Activated CD8-positive, alpha-beta memory T cell treated with anti-CD3 and anti-CD28 coated beads, Interleukin-2, amount 50 U/mL, for 48 hours (primary cell): ENCODE measurements at regions not wholly inside any gene's neighbourhood (a gene's known extent, or its start where the extent isn't known, plus 50 kb on each side); places are given as distances from the start of the nearest gene placed in this dataset.

ENCODE experiments used
- DNase-seq: peaks from one replicate; pipeline ENCODE4 v3.0.0-alpha.2; 2020

DNA sequence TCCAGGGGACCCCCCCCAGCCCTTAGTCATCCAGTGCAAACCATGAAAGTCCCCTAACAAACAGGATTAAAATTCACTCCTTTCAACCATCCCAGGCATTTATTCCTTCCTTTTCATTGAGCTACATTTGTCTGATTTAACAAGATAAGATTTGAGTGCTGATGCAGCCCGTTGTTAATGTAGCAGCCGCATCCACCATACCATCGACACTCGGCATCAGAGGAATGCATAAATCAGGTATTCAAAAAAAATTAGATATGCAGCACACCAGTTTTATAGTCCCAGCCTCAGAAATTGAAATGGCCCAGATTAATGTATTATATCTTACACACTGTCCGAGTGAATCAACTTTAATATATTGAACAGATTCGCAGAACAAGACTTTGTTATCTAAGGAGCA is 676.5 kb upstream of the FANCL start:
- DNase-seq: no peak

DNA sequence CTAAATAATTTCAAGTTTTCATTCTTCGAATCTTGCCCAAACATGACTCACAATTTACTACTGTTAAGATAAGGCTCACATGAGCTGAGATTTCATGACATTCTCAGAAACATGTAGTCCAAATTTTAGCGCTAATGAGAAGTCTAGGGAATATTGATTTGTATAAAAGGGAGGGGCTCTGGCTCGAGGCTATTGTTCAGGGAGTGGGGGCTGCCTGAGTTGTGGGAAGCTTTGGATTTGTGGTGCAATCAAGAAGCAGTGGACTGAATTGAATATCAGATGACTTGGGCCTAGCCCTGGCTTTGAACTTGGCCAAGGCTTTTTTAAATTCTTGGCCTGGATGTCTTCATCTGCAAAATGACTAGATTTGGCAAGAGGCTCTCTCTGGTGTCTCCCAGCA is 674.9 kb upstream of the FANCL start:
- DNase-seq: no peak

DNA sequence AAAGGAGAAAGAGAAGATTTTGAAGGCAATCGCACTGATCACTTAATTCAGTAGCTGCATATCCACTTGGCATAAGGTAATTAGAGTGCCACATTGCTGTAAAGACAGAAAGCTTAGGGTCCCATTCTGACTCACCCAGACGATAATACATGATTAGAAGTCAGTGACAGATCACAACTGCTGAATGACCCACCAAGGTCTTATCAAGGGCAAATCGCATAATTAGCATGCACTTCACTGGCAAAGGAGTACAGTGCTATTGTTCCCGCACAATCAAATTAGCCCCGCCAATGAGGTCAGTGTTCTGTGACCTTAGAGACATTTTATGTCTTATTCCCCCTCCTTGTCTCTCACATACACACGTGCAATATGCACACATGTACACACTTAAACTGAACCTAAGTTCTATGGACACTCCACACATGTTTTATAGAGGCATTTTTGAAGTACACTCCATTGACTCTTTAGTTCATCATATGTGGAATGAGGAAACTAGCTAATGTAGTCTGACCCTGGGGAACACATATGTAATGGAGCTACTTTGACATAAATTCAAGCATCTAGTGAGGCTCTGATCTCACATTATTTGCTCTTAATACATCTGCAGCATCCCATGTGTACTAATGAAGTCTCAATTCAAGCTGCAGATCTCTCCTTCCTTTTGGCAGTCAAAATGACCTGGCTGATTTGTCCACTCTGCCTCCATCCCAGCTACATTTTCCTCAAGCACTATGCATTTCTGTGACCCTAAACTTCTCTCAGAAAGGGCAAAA is 673.8 kb upstream of the FANCL start:
- DNase-seq: no peak

DNA sequence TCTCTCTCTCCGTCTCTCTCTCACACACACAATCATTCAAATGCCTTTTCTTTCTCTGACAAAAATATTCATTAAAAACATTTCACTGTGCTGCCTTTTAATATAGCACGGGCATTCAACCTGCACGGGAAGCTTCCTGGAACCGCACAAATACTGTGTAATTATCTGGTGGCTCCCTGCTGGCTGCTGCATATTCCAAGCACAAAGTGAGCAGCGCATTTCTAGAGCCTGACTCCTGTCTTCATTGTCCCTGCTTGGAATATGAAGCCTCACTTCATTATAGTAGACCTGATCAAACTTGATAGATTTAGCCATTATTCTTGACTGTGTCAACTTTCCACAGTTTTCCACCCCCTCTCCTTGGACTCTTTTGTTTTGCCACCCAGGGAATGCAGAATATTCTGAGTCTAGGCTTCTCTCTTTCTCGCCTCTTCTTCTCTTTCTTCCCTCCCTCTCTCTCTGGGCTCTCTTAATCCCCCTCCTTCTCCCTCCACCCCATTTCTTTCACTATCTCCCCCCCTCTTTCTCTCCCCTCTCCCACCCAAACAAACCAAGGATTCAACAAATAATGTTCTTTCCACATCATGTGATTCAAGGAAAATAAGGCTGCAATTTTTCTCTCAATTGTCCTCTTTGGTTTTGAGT is 672.1 kb upstream of the FANCL start:
- DNase-seq: no peak

DNA sequence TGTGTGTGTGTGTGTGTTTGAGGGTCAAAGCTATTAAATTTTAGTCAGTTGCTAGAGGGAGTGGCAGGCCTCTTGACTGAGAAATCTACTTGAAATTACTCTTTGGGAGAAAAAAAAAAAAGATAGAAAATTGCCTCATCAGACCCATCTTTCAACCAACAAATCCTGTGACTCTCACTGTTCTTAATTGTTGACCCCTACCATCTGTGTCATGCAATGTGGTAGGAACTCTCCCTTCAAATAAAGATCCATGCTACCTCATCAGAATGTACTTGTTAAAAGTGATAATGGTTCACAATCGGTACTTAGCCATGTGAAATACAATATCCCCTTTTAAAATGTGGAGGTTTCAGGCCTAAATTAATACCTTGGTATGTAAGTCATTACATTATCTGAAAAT is 670.8 kb upstream of the FANCL start:
- no peak for DNase-seq

DNA sequence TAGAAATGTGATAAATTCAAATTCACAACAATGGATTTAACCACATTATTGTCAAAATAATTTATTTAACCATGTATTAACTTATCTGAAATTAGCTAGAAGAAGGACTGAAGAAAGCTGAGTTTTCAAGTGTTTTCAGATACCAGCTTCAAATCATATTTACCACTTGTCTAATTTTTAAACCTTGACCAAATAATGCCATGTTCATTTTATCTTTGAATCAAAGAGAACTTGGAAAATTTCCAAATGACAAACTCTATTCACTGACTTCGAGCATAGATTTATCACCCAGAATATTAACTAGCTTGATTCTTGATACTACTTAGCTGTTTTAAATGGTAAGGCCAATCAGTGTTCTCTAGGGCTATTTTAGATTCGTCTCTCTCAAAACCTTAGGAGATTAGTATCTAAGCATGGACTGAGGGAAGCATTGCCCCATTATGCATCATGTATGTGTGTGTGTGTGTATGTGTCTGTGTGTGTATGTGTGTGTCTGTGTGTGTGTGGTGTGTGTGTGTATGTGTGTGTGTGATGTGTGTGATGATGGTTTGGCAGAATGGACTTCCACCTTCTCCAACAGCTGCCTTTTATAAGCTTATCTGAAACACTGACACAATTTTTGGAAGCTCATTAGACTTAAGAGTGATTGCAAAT is 667.5 kb upstream of the FANCL start:
- DNase-seq: no peak

DNA sequence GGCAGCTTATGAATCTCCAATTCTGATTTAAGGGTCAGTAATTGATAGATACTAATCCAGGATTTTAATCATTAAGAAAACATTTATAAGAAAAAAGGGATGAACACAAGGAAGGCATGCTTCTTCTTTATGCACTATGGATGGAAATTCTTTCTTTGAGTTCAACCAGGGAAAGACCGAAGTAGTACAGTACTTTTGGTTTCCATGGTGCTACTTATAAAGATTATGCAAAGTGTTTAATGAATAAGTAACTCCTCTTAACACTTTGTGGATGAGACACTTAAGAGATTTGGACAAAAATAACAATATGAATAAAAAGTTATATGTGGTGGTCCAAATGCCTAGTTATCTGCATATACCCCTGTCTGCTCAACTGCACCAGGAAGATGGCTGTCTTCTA is 666.5 kb upstream of the FANCL start:
- DNase-seq: no peak

DNA sequence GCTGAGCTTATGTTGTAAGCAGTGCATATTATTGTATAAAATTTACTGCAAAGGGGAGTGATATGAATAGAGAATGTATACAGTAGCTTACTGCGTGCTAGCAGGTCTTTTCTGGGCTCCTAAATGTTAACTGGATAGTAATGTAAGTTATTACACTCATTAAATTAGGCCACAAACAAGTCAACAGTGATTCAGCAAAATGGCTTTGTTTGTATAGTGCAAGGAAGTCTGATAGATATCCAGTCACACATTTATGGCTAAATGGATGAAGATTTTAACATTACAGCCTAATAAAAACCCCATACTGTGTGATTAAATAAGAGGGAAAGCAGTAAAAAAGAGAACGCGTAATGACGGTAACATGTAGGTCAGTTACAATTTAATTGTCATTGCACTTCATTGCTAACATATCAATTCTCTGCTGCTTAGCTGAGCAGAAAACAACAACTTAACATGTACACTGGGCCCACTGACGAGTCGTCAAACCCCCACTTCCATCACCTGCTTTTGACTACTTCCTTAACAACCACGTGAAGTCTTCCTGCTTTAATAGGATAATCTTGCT is 665.0 kb upstream of the FANCL start:
- no peak for DNase-seq

DNA sequence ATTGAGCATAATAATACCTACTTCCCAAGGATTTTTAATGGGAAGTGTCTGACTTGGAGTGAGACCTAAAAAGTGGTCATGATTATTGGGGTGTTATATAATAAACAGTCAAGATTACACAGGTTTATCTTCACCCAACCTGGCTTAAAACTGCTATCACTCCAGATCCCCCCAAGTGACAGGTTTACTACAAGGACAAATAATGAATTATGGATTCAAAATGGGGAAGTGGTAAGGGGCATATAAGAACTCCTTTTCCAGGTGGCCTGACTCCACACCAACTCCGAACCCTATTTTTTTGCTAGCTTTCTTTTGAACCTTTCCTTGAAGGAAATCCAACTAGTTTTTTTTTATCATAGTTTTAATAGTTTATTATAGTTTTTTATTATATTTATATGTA is 663.0 kb upstream of the FANCL start:
- no peak for DNase-seq

DNA sequence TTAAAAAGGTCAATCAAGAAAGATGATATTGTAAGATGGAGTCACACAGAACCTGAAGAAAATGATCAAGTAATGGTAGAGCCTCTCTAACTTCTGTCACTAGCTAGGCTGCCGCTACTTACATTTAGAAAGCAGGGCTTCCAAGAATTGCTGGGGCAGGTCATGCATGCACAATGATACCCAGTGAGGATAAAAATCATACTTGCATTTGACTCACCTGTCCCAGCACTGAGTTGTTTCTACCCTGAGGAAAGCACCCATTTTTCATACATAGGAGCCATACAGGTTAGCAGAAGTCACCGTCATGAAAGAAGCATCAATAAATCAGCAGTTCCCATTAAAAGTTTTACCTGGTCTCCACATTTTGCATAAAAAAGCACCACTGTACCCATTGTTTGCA is 662.3 kb upstream of the FANCL start:
- no peak for DNase-seq

DNA sequence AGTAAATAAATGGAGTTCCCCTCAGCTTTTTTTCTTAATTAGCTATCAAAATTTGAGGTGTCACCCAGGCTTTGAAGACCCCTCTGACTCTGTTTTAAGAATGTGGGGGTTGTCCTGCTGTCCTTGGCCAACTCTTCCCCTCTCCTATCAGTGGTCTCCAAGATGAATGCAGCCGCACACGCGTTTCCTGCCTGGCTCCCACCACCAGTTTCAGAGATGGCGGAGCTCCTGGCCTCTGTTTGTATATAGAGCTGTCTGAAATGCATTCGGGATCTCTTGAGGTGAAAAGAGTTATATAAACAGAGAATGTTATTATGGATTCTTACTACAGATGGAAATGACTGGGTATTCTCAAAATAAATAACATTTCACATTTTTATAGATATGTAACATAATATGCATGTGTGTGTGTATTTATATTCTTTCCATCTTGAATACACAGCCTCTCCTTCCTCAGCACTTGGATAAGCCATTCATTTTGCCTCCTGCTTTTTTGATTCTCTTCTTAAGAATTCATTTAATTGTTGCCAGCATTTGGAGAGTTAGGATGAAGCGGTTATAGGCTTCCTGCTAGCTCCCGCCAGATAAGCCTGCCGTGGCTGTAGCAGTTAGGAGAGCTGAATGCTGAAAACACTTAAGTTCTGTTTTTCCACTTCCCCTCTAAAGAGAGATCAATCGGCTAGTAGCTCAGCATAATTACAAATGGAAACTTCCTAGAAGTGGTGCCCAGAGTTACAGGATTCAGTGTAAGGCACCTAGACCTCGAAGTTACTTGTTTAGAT is 659.3 kb upstream of the FANCL start:
- DNase-seq: no peak

DNA sequence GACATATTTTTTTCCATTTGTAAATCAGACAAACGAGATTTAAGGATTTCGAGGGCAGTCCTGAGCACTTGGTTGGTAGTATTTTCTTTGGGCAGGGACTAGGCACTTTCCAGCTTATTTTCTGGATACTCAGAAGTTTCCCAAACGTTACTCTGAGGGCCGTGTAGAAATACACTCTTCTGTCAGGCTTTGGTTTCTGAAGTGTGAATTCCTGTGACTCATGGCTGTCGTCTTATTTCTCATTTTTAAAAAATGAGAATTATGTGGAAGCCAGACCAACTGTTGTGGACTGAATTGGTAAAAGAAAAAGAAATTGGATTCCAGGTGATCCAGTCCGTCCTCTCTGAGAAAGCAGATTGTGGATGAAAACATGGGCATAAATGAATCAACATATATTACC is 658.6 kb upstream of the FANCL start:
- DNase-seq: no peak

DNA sequence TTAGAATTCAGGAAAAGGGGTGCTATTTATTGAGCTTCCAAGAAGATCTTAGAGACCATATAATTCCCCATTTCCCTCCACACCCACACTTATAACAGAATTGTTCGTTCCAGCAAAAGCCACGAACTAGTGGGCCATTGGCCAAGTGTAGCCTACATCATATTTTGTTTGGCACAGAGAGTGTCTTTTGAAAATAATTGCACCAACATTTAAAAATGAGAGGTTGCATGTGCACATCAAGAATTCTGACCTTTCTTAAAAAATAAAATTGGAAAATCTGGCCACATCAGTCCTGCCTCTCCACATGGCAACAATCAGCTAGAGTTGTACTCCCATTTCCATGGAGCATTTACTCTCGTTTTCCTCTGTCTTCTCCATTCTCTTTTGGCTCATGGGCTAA is 655.5 kb upstream of the FANCL start:
- DNase-seq: no peak

DNA sequence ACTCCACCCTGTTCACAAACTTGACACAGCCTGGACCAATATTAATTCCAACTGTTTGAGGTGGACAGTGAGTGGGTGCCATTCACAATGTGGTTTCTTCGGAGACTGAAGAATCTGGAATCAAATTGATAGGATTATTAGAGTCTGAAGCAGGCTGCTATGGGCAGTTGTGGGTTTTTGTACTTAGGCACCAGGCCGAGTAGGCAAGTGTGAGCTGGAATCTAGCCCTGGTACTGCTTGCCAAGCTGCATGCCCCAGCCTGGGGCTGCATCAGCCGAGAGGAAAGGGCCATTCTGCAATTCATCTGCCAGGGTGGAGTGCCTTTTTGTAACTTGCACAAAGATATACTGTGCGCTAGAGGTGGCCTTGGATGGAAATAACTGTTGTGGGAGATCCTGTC is 654.7 kb upstream of the FANCL start:
- DNase-seq: no peak

DNA sequence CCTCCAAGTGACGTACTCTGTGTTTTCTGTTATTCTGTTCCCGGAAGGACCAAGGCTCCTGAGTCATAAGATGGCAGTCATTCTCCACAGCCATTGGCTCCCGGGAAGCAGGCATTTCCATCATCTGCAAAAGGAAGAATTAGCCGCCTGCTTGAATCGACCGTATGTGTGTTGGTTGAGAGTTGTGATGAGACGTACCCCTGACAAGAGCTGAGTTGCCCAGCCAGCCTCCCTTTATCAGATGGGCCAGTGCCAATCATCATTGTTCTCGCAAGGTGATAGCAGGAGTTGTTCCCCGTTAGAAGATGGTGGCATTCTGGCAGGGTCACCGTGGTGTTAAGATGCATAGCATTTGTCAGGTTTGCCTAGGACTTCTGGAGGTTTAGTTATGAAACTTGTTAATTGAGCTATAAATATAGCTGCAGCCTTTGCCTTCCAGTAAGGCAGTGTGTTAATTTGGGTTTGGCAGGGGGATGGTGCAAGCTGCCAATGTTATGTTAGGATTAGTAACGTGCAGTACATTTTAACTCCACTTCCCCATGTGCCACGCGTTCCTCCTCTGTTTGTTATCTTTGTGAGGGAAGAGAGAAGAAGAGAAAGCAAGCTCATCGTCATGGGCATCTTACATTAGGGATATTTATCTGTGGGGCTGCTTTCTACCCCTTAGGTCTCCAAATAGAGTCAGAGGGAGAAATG is 652.7 kb upstream of the FANCL start:
- no peak for DNase-seq

DNA sequence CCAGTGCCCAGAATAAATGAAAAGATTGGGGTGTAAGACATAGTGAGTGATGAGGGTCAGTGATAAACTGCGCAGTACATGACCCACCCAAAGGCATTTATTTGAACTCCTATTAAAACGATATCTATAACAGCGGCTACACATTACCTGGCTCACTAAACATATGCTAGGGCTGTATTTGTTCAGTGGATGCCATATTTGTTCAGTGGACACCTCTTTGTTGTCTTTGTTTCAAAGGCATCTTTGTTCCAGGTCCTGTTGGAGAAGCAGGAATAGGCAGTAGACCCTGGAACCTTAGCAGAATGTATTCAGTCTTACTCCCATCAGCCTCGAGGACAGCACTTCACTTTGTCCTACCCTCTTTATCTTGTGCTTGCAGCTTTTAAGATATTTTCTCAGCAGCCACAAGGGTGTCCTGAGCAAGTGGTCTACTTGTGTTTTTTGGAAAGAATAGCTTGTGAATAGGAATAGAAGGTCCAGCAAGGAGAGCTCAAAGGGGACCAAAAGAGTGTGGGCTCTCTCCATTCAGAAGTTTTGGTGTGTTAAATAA is 650.8 kb upstream of the FANCL start:
- DNase-seq: no peak

DNA sequence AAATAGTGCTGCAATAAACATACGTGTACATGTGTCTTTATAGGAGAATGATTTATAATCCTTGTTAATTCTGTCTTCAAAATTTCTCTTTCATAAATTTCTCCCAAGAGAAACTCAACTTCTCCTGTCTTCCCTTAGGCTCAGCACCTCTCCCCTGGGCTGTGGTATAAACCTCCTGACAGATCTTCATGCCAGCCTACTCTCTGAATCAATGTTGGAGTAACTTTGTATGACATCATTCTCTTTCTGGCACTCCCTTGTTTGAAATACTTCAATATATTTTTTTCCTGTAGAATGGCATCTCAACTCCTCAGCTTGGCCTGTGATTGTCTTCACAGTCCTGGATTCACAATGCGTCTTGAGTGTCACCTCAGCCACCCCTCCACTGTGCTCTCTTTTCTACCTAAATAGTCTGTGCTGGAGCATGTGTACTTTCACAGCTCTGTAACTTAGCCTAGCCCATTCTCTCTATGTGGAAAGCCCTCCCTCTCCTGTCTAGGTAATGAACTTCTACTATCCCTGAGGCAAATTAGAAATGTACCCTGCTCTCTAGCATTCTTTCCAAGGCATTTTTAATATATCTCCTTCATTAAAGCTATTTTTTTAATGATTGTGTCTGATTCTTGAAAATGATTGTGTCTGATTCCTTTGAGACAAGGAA is 649.9 kb upstream of the FANCL start:
- no peak for DNase-seq

DNA sequence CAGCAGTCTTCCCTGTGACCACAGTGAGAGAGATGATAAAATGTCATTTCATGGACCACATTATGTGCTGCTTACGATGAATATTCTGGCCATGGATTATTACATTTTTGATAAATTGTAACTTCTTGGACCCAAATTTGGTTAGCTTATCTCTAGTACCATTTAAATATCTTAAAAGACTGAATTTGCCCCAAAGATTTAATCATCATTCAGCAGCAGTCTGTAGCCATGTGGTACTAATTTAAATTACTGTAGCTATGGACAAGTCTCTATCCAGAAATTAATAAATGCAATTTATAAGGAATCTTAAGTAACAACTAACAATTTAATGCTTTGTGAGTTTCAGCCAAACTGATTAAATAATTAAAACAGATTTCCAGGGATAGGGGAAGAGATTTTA is 644.9 kb upstream of the FANCL start:
- no peak for DNase-seq

DNA sequence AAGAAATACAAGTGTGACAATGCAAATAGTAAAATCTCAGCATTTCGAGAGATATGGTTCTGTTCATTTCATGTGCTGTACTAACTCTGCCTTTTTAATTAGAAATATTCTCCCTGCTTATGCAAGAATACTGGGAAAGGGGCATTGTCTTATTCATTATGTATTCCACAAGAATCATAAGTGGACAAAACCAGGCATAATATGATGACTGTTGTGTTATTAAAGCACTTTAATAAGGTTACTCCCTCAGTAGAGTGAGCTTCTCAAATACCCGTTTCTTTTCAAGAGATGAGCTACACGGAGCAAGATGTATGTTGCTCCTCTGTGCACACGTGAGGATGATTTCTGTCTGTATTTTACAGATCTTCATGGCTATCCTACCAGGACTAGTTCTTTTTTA is 638.7 kb upstream of the FANCL start:
- DNase-seq: no peak

DNA sequence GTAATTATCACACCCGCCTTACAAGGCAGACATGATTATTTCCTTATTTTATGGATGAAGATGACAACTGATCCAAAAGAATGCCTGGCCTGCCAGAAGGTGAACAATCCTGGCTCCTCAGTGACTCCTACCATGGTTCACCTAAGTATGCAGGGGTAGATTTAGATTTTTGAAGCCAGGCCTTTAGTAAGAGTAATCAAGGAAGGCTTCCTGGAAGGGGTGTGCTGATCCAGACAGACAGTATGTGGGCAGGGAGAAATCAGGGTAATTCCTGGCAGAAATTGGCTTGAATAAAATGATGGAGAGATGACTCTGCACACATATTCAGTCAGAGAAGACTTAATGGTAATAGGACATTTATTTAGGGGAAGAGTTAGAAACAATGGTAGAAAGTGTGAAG is 637.7 kb upstream of the FANCL start:
- DNase-seq: no peak

DNA sequence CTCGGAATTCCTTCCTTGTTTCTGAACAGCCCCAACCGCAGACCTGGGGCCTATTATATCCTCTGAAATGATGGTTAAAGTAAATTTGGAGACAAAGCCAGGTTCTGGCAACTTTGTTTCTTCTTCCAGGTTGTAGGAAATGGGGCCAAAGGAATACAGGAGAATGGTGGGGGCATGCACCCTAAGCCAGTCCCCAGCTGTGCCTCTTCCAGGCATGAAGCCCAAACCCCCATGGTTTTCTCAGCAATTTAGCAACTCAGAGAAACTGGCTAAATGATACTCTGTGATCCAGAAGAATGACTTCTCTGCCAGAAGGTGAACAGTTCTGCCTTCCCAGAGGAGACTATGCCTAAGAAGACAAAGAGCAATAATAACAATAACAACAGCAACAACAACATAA is 635.0 kb upstream of the FANCL start:
- DNase-seq: no peak

DNA sequence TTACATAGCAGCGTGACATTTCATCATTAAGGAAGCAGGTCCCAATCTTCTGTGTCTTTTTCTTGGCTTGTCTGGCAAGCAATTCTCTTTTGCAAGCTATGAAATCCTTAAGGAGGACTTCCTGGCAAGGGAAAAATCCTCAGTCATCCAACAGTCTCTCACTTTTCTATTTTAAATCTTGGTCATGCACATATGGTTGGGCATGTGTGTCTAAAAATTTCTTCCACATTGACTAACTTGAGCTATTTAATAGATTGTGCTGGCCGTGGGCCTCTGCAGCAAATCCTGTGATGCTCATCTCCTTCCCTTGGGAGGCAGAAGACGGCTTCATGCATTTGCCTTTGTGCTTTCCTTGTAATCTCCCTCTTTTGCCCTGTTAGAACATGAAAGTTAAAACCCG is 634.3 kb upstream of the FANCL start:
- DNase-seq: no peak
